DND-41 (cell line): ENCODE measurements at regions not wholly inside any gene's neighbourhood (a gene's known extent, or its start where the extent isn't known, plus 50 kb on each side); places are given as distances from the start of the nearest gene placed in this dataset.

Experiments
- ATAC-seq: fragments of 200-7000 bp; cut with Tn5 transposase; 3 replicates; pipeline ENCODE4 v1.9.1; 2021; ENCODE audit warnings: low read depth; ENCODE audit not compliant: insufficient read depth
- DNase-seq: peaks from one replicate; pipeline ENCODE4 v3.0.0-alpha.2; 2020
- H2AFZ ChIP-seq: 2 replicates; pipeline ENCODE4 v1.6.0; 2012; ENCODE audit warnings: low read depth, low read length
- H3K27ac ChIP-seq: 2 replicates; pipeline ENCODE4 v1.5.1; 2012; ENCODE audit warnings: low read length, inconsistent platforms
- H3K27me3 ChIP-seq: fragments of 200-600 bp; sonication (generic); 2 replicates; pipeline ENCODE4 v1.6.0; 2012; ENCODE audit warnings: low read length, mild to moderate bottlenecking, inconsistent platforms; ENCODE audit not compliant: insufficient read depth, poor library complexity
- H3K36me3 ChIP-seq: 2 replicates; pipeline ENCODE4 v1.5.1; 2012; ENCODE audit warnings: low read length, inconsistent platforms; ENCODE audit not compliant: insufficient read depth
- H3K4me1 ChIP-seq: 2 replicates; pipeline ENCODE4 v1.5.1; 2012; ENCODE audit warnings: mild to moderate bottlenecking, low read length; ENCODE audit not compliant: insufficient read depth
- H3K4me2 ChIP-seq: 2 replicates; pipeline ENCODE4 v1.6.0; 2012; ENCODE audit warnings: mild to moderate bottlenecking, moderate library complexity, low read length, inconsistent platforms; ENCODE audit not compliant: insufficient read depth
- H3K4me3 ChIP-seq, 2 experiments: fragments of 200-600 bp in 1 of 2; shearing (Covaris generic) in 1 of 2; 2 replicates each; pipeline ENCODE4 v1.5.1; 2012 to 2016; ENCODE audit warnings: inconsistent platforms in 2 of 2, low read length in 2 of 2, mild to moderate bottlenecking in 2 of 2, low read depth in 1 of 2, moderate library complexity in 1 of 2
- H3K79me2 ChIP-seq: 2 replicates; pipeline ENCODE4 v1.6.0; 2012; ENCODE audit warnings: low read length, inconsistent platforms; ENCODE audit not compliant: insufficient read depth
- H3K9ac ChIP-seq: 2 replicates; pipeline ENCODE4 v1.6.0; 2012; ENCODE audit warnings: low read depth, mild to moderate bottlenecking, inconsistent platforms, low read length, moderate library complexity
- H3K9me3 ChIP-seq: 2 replicates; pipeline ENCODE4 v1.5.1; 2012; ENCODE audit warnings: low read length, moderate library complexity, mild to moderate bottlenecking, inconsistent platforms; ENCODE audit not compliant: insufficient read depth, severe bottlenecking
- H4K20me1 ChIP-seq: 2 replicates; pipeline ENCODE4 v1.6.0; 2012; ENCODE audit warnings: low read length; ENCODE audit not compliant: insufficient read depth
- EZH2 ChIP-seq: IDR thresholded peaks from 3 replicates; pipeline ENCODE4 v1.6.1; 2012; ENCODE audit warnings: borderline replicate concordance, low read depth, mild to moderate bottlenecking, moderate library complexity, low read length, inconsistent platforms; ENCODE audit not compliant: severe bottlenecking
- TF ChIP-seq, protein P1 (sequence below): IDR thresholded peaks from 2 replicates; pipeline ENCODE4 v1.5.1; 2012; ENCODE audit warnings: borderline replicate concordance, low read length, moderate library complexity, mild to moderate bottlenecking; ENCODE audit not compliant: poor library complexity, severe bottlenecking; ENCODE audit errors: extremely low read depth

DNA sequence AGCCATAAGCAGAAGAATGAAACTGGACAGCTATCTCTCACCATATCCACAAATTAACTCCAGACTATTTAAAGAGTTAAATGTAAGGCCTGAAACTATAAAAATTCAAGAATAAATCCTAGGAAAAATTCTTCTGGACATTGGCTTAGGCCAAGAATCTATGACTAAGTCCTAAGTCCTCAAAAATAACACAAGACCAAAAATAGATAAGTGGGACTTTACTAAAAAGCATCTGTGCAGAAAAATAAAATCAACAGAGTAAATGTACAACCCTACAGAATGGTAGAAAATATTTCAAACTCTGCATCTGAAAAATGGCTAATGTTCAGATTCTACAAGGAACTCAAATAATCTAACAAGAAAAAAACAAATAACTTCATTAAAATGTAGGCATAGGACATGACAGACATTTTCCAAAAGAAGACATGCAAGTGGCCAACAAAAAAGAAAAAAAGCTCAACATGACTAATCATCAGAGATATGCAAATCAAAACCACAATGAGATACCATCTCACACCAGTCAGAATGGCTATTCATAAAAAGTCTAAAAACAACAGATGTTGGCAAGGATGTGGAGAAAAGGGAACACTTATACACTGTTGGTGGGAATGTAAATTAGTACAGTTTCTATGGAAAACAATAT, 61.0 kb upstream of the PPFIA2 start:
- H3K4me2 ChIP-seq = no peak overlapping the region
- H3K4me1 ChIP-seq = no peaks in the 10 kb centered on the region
- DNase-seq = no peak
- H3K27ac ChIP-seq = no peak overlapping the region
- no peak overlapping the region for H2AFZ ChIP-seq
- H3K27me3 ChIP-seq = no peaks in the 10 kb centered on the region
- H3K9ac ChIP-seq = no peak overlapping the region
- H3K36me3 ChIP-seq = no peaks in the 10 kb centered on the region
- no peak for ATAC-seq
- H3K9me3 ChIP-seq = no peaks in the 10 kb centered on the region
- no peaks in the 10 kb centered on the region for H3K79me2 ChIP-seq
- no peaks in the 10 kb centered on the region for H4K20me1 ChIP-seq
- TF ChIP-seq, protein P1, sequence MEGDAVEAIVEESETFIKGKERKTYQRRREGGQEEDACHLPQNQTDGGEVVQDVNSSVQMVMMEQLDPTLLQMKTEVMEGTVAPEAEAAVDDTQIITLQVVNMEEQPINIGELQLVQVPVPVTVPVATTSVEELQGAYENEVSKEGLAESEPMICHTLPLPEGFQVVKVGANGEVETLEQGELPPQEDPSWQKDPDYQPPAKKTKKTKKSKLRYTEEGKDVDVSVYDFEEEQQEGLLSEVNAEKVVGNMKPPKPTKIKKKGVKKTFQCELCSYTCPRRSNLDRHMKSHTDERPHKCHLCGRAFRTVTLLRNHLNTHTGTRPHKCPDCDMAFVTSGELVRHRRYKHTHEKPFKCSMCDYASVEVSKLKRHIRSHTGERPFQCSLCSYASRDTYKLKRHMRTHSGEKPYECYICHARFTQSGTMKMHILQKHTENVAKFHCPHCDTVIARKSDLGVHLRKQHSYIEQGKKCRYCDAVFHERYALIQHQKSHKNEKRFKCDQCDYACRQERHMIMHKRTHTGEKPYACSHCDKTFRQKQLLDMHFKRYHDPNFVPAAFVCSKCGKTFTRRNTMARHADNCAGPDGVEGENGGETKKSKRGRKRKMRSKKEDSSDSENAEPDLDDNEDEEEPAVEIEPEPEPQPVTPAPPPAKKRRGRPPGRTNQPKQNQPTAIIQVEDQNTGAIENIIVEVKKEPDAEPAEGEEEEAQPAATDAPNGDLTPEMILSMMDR = no peak
- no peak for TF ChIP-seq EZH2
- H3K4me3 ChIP-seq = no peak overlapping the region

GRCh38 chr12:81815611-81816010, 56.5 kb upstream of the PPFIA2 start:
- ATAC-seq (no peak), DNase-seq (no peak)
- Histone ChIP-seq H3K27ac (no peak overlapping the region), H3K4me3 (no peak overlapping the region), H3K79me2 (no peaks in the 10 kb centered on the region), H3K27me3 (no peaks in the 10 kb centered on the region), H4K20me1 (no peaks in the 10 kb centered on the region), H3K36me3 (no peaks in the 10 kb centered on the region), H3K9ac (no peak overlapping the region), H3K4me1 (no peaks in the 10 kb centered on the region), H3K4me2 (no peak overlapping the region), H2AFZ (no peak overlapping the region), H3K9me3 (no peaks in the 10 kb centered on the region)
- no peak for TF ChIP-seq EZH2
- TF ChIP-seq, protein P1 = no peak

- no peak for ATAC-seq
- H3K9me3 ChIP-seq = no peaks in the 10 kb centered on the region
Measured at GRCh38 chr12:81811778-81812125, 52.6 kb upstream of the PPFIA2 start.

More at GRCh38 chr12:81811778-81812125, 52.6 kb upstream of the PPFIA2 start:
- H3K79me2 ChIP-seq = no peaks in the 10 kb centered on the region
- H3K36me3 ChIP-seq = no peaks in the 10 kb centered on the region
- H4K20me1 ChIP-seq = no peaks in the 10 kb centered on the region
- no peak for TF ChIP-seq EZH2
- TF ChIP-seq, protein P1 = no peak
- no peak for DNase-seq
- H3K4me1 ChIP-seq = no peaks in the 10 kb centered on the region
- H2AFZ ChIP-seq = no peak overlapping the region
- H3K9ac ChIP-seq = no peak overlapping the region
- no peaks in the 10 kb centered on the region for H3K27me3 ChIP-seq
- no peak overlapping the region for H3K4me3 ChIP-seq
- no peak overlapping the region for H3K4me2 ChIP-seq
- no peak overlapping the region for H3K27ac ChIP-seq
